ENCODE measurements at regions not wholly inside any gene's neighbourhood (a gene's known extent, or its start where the extent isn't known, plus 50 kb on each side); places are given as distances from the start of the nearest gene placed in this dataset.

DNA sequence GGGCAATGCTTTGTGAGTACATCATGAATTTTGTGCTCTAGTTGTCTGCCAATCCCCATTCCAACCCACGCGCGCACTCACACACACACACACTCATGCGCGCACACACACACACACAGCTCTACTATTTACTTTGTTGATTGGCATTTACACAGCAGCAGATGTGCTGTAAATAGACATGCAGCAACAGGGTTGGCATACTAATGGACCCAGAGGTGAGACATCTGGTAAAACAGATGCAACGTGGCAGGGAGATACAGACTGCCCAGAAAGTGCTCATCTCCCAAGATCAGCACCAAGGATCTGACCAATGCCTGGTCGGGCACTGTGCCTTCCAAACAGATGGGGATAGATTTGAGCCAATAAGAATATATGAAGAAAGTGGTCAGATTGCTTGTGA, 873.0 kb downstream of the SORCS3 start:
- ChIA-PET POLR2A (no interaction called here), CTCF (no interaction called here)
- DNase-seq (ENCODE audit: extremely low spot score) = no peak
- TF ChIP-seq FOXA1 (IDR thresholded peaks at IDR 0.05) = no peak
- no peak for TF ChIP-seq ZNF384 (IDR thresholded peaks at IDR 0.05)
- TF ChIP-seq L3MBTL2 (conservative IDR thresholded peaks at IDR 0.05) = no peak
- no peak for TF ChIP-seq BHLHE40 (IDR thresholded peaks at IDR 0.05; ENCODE audit: borderline replicate concordance)
- no peak for TF ChIP-seq FOXM1 (IDR thresholded peaks at IDR 0.05; ENCODE audit: borderline replicate concordance)
- no peak for TF ChIP-seq LEF1 (IDR thresholded peaks at IDR 0.05; ENCODE audit: borderline replicate concordance)

DNA sequence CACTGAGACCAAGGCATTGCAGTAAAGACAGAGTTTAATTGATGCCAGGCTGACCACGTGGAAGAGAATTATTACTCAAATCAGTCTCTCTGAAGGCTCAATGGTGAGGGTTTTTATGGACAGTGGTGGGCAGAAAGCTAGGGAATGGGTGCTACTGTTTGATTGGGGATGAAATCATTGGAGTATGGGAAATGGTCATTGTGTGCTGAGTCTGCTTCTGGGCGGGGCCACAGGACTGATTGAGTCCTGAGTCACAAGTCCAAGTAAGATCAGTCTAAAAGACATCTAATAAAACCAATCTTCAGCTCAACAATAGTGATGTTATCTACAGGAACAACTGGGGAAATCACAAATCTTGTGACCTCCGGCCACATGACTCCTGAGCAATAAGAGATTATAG, 868.4 kb downstream of the SORCS3 start:
- ChIA-PET POLR2A (no interaction called here), CTCF (no interaction called here)
- TF ChIP-seq ZNF384 (IDR thresholded peaks at IDR 0.05) = no peak
- no peak for TF ChIP-seq L3MBTL2 (conservative IDR thresholded peaks at IDR 0.05)
- TF ChIP-seq ARNT (IDR thresholded peaks at IDR 0.05) = no peak
- no peak for TF ChIP-seq ELF4 (IDR thresholded peaks at IDR 0.05)
- TF ChIP-seq, protein P1, sequence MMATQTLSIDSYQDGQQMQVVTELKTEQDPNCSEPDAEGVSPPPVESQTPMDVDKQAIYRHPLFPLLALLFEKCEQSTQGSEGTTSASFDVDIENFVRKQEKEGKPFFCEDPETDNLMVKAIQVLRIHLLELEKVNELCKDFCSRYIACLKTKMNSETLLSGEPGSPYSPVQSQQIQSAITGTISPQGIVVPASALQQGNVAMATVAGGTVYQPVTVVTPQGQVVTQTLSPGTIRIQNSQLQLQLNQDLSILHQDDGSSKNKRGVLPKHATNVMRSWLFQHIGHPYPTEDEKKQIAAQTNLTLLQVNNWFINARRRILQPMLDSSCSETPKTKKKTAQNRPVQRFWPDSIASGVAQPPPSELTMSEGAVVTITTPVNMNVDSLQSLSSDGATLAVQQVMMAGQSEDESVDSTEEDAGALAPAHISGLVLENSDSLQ (IDR thresholded peaks at IDR 0.05) = no peak
- DNase-seq (ENCODE audit: extremely low spot score) = no peak

DNA sequence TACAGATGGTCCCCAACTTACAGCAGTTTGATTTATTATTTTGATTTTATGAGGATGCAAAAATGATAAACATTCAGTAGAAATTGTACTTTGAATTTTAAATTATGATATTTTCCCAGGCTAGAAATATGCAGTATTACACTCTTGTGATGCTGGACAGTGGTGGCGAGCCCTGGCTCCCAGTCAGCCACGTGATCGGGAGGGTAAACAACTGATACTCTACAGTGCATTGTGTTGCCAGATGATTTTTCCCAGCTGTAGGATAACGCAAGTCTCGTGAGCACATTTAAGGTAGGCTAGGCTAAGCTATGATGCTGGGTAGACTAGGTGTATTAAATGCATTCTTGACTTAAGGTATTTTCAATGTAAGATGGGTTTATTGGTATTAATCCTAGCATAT, 865.2 kb downstream of the SORCS3 start:
- POLR2A ChIA-PET = no interaction called here
- TF ChIP-seq, protein P1 (IDR thresholded peaks at IDR 0.05) = no peak
- TF ChIP-seq ELF4 (IDR thresholded peaks at IDR 0.05) = no peak
- TF ChIP-seq ARNT (IDR thresholded peaks at IDR 0.05) = no peak
- TF ChIP-seq BHLHE40 (IDR thresholded peaks at IDR 0.05; ENCODE audit: borderline replicate concordance) = no peak
- TF ChIP-seq FOXK2 (IDR thresholded peaks at IDR 0.05) = no peak
- TF ChIP-seq SP1 (IDR thresholded peaks at IDR 0.05) = no peak
- TF ChIP-seq HDGF (IDR thresholded peaks at IDR 0.05; ENCODE audit: borderline replicate concordance) = no peak
- no peak for TF ChIP-seq CTBP1 (IDR thresholded peaks at IDR 0.05; ENCODE audit: borderline replicate concordance)

GRCh38 chr10:105503714-105504113, 862.6 kb downstream of the SORCS3 start:
- no peak for DNase-seq (ENCODE audit: extremely low spot score)
- ChIA-PET CTCF (no interaction called here), POLR2A (no interaction called here)
- no peak for TF ChIP-seq FOXK2 (IDR thresholded peaks at IDR 0.05)
- TF ChIP-seq, protein P1 (IDR thresholded peaks at IDR 0.05) = no peak
- TF ChIP-seq FOXA1 (IDR thresholded peaks at IDR 0.05) = no peak
- TF ChIP-seq HDGF (IDR thresholded peaks at IDR 0.05; ENCODE audit: borderline replicate concordance) = no peak
- TF ChIP-seq BHLHE40 (IDR thresholded peaks at IDR 0.05; ENCODE audit: borderline replicate concordance) = no peak
- no peak for TF ChIP-seq ELF4 (IDR thresholded peaks at IDR 0.05)
- TF ChIP-seq CTBP1 (IDR thresholded peaks at IDR 0.05; ENCODE audit: borderline replicate concordance) = no peak
- no peak for TF ChIP-seq L3MBTL2 (conservative IDR thresholded peaks at IDR 0.05)
- TF ChIP-seq FOXM1 (IDR thresholded peaks at IDR 0.05; ENCODE audit: borderline replicate concordance) = no peak
- TF ChIP-seq SUZ12 (IDR thresholded peaks at IDR 0.05) = no peak

More for the DNA sequence above, 865.2 kb downstream of the SORCS3 start:
- CTCF ChIA-PET = no interaction called here
- no peak for DNase-seq (ENCODE audit: extremely low spot score)

- no peak for DNase-seq (ENCODE audit: extremely low spot score)
- ChIA-PET POLR2A (no interaction called here), CTCF (no interaction called here)
- TF ChIP-seq, protein P1 (IDR thresholded peaks at IDR 0.05) = no peak
- no peak for TF ChIP-seq TARDBP (IDR thresholded peaks at IDR 0.05)
- TF ChIP-seq FOXM1 (IDR thresholded peaks at IDR 0.05; ENCODE audit: borderline replicate concordance) = no peak
- no peak for TF ChIP-seq FOXK2 (IDR thresholded peaks at IDR 0.05)
- no peak for TF ChIP-seq LEF1 (IDR thresholded peaks at IDR 0.05; ENCODE audit: borderline replicate concordance)
- no peak for TF ChIP-seq L3MBTL2 (conservative IDR thresholded peaks at IDR 0.05)
- TF ChIP-seq ARNT (IDR thresholded peaks at IDR 0.05) = no peak
- no peak for TF ChIP-seq SP1 (IDR thresholded peaks at IDR 0.05)
- TF ChIP-seq HDGF (IDR thresholded peaks at IDR 0.05; ENCODE audit: borderline replicate concordance) = no peak
- TF ChIP-seq NFRKB (IDR thresholded peaks at IDR 0.05) = no peak
- no peak for TF ChIP-seq ZNF384 (IDR thresholded peaks at IDR 0.05)
- no peak for TF ChIP-seq SUZ12 (IDR thresholded peaks at IDR 0.05)
- TF ChIP-seq ELF4 (IDR thresholded peaks at IDR 0.05) = no peak
- TF ChIP-seq CTBP1 (IDR thresholded peaks at IDR 0.05; ENCODE audit: borderline replicate concordance) = no peak
- no peak for TF ChIP-seq BHLHE40 (IDR thresholded peaks at IDR 0.05; ENCODE audit: borderline replicate concordance)
- no peak for TF ChIP-seq FOXA1 (IDR thresholded peaks at IDR 0.05)
Observed at GRCh38 chr10:105502058-105502457, 861.0 kb downstream of the SORCS3 start.

- ChIA-PET POLR2A (no interaction called here), CTCF (no interaction called here)
- no peak for TF ChIP-seq ZNF384 (IDR thresholded peaks at IDR 0.05)
- no peak for TF ChIP-seq LEF1 (IDR thresholded peaks at IDR 0.05; ENCODE audit: borderline replicate concordance)
- no peak for TF ChIP-seq SUZ12 (IDR thresholded peaks at IDR 0.05)
- TF ChIP-seq ARNT (IDR thresholded peaks at IDR 0.05) = no peak
- TF ChIP-seq TARDBP (IDR thresholded peaks at IDR 0.05) = no peak
- DNase-seq (ENCODE audit: extremely low spot score) = no peak
Observed at GRCh38 chr10:105494944-105495343, 853.9 kb downstream of the SORCS3 start.

DNA sequence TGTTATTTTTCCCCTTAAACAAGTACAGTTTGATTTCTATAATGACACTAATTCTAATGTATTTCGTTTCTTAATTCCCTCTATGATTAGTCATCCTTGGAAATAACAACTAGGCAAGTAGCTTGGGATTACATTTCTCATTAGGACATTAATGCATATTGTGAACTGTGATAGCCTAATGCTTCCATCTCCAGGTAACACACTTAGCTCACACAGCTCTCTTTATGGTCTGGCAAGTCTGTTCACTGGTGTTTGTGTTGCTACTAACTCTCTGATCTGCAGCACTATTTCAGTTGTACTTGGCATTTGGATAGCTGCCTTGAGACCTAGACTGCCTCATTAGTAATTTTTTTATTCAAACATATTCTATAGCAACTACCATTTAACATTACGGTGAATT, 853.2 kb downstream of the SORCS3 start:
- TF ChIP-seq ELF4 (IDR thresholded peaks at IDR 0.05) = no peak
- no peak for TF ChIP-seq SUZ12 (IDR thresholded peaks at IDR 0.05)
- TF ChIP-seq FOXK2 (IDR thresholded peaks at IDR 0.05) = no peak
- no peak for TF ChIP-seq FOXA1 (IDR thresholded peaks at IDR 0.05)
- TF ChIP-seq ARNT (IDR thresholded peaks at IDR 0.05) = no peak
- TF ChIP-seq HDGF (IDR thresholded peaks at IDR 0.05; ENCODE audit: borderline replicate concordance) = no peak
- no peak for TF ChIP-seq FOXM1 (IDR thresholded peaks at IDR 0.05; ENCODE audit: borderline replicate concordance)
- no peak for TF ChIP-seq NFRKB (IDR thresholded peaks at IDR 0.05)
- TF ChIP-seq, protein P1 (IDR thresholded peaks at IDR 0.05) = no peak
- no peak for TF ChIP-seq ZNF384 (IDR thresholded peaks at IDR 0.05)
- TF ChIP-seq CTBP1 (IDR thresholded peaks at IDR 0.05; ENCODE audit: borderline replicate concordance) = no peak
- TF ChIP-seq LEF1 (IDR thresholded peaks at IDR 0.05; ENCODE audit: borderline replicate concordance) = no peak
- no peak for TF ChIP-seq BHLHE40 (IDR thresholded peaks at IDR 0.05; ENCODE audit: borderline replicate concordance)
- TF ChIP-seq SP1 (IDR thresholded peaks at IDR 0.05) = no peak
- TF ChIP-seq TARDBP (IDR thresholded peaks at IDR 0.05) = no peak
- TF ChIP-seq L3MBTL2 (conservative IDR thresholded peaks at IDR 0.05) = no peak
- ChIA-PET CTCF (no interaction called here), POLR2A (no interaction called here)
- no peak for DNase-seq (ENCODE audit: extremely low spot score)

Data from HEK293T (cell line).